Breast epithelium (tissue), 4 donors: ENCODE measurements at regions not wholly inside any gene's neighbourhood (a gene's known extent, or its start where the extent isn't known, plus 50 kb on each side); places are given as distances from the start of the nearest gene placed in this dataset.

Experiments
- DNase-seq, 2 donors: peaks; one replicate each; pipeline ENCODE4 v3.0.0-alpha.2; 2019; ENCODE audit warnings: low spot score in 2 of 2
- H3K27ac ChIP-seq, 2 donors: fragments of 200-600 bp; sonication (generic) in 1 of 2; one replicate each; pipeline ENCODE4 v1.5.1; 2016 to 2019; ENCODE audit warnings: mild to moderate bottlenecking in 1 of 2
- H3K27me3 ChIP-seq, 2 donors: fragments of 200-600 bp; sonication (generic) in 1 of 2; one replicate each; pipeline versions ENCODE4 v1.5.1 to v1.6.0; 2017 to 2019; ENCODE audit warnings: control low read depth in 1 of 2, mild to moderate bottlenecking in 1 of 2
- H3K36me3 ChIP-seq: fragments of 200-600 bp; one replicate; pipeline ENCODE4 v1.5.1; 2019
- H3K4me1 ChIP-seq, 2 donors: fragments of 200-600 bp; sonication (generic); one replicate each; pipeline ENCODE4 v1.5.1; 2016 to 2019; ENCODE audit warnings: control low read depth in 1 of 2
- H3K4me3 ChIP-seq, 3 donors: fragments of 200-600 bp; sonication (generic); 1 replicate in 2 of 3; 2 replicates in 1 of 3; pipeline ENCODE4 v1.5.1; 2016 to 2019; ENCODE audit warnings: mild to moderate bottlenecking in 3 of 3, moderate library complexity in 2 of 3
- H3K9me3 ChIP-seq, 2 donors: fragments of 200-600 bp; sonication (generic) in 1 of 2; one replicate each; pipeline ENCODE4 v1.5.1; 2016 to 2019; ENCODE audit warnings: control low read depth in 1 of 2
- POLR2A ChIP-seq: fragments of 450-650 bp; IDR thresholded peaks from one replicate; pipeline ENCODE4 v1.6.1; 2016; ENCODE audit warnings: antibody characterized with exemption, mild to moderate bottlenecking, moderate library complexity
- POLR2AphosphoS5 ChIP-seq, 3 donors: sonication (generic); formaldehyde crosslinking; IDR thresholded peaks; one replicate each; pipeline ENCODE4 v1.6.1; 2017; ENCODE audit warnings: antibody characterized with exemption in 3 of 3
- intact Hi-C: fragments of 100-400 bp; cut with DNase I; formaldehyde crosslinking; loops from one replicate; pipeline ENCODE4 v1.15.1; 2023; ENCODE audit warnings: low total_unique reads
- TF ChIP-seq, protein P1 (sequence below), 3 donors: fragments of 450-650 bp; IDR thresholded peaks; one replicate each; pipeline ENCODE4 v1.5.1; 2016 to 2017; ENCODE audit warnings: antibody characterized with exemption in 3 of 3, mild to moderate bottlenecking in 3 of 3, moderate library complexity in 3 of 3

GRCh38 chr6:139904568-139904967, 530.1 kb upstream of the CITED2 start:
- H3K4me1 ChIP-seq, result no peaks in the 10 kb centered on the region
- intact Hi-C loops, result no loop called here
- H3K27ac ChIP-seq, result no peak overlapping the region
- H3K36me3 ChIP-seq, result no peaks in the 10 kb centered on the region
- no peaks in the 10 kb centered on the region for H3K27me3 ChIP-seq
- DNase-seq, result no peak
- no peaks in the 10 kb centered on the region for H3K9me3 ChIP-seq
- H3K4me3 ChIP-seq, result no peak overlapping the region
- no peak for TF ChIP-seq POLR2AphosphoS5 (IDR thresholded peaks at IDR 0.05)
- no peak for TF ChIP-seq POLR2A
- TF ChIP-seq, protein P1, sequence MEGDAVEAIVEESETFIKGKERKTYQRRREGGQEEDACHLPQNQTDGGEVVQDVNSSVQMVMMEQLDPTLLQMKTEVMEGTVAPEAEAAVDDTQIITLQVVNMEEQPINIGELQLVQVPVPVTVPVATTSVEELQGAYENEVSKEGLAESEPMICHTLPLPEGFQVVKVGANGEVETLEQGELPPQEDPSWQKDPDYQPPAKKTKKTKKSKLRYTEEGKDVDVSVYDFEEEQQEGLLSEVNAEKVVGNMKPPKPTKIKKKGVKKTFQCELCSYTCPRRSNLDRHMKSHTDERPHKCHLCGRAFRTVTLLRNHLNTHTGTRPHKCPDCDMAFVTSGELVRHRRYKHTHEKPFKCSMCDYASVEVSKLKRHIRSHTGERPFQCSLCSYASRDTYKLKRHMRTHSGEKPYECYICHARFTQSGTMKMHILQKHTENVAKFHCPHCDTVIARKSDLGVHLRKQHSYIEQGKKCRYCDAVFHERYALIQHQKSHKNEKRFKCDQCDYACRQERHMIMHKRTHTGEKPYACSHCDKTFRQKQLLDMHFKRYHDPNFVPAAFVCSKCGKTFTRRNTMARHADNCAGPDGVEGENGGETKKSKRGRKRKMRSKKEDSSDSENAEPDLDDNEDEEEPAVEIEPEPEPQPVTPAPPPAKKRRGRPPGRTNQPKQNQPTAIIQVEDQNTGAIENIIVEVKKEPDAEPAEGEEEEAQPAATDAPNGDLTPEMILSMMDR (IDR thresholded peaks at IDR 0.05), result no peak

- Histone ChIP-seq H3K4me1 (no peaks in the 10 kb centered on the region), H3K27me3 (no peaks in the 10 kb centered on the region), H3K27ac (no peak overlapping the region), H3K4me3 (no peak overlapping the region), H3K9me3 (no peaks in the 10 kb centered on the region), H3K36me3 (no peaks in the 10 kb centered on the region)
- TF ChIP-seq, protein P1 (IDR thresholded peaks at IDR 0.05), result no peak
- TF ChIP-seq POLR2AphosphoS5 (IDR thresholded peaks at IDR 0.05) (no peak), POLR2A (no peak)
- intact Hi-C loops, result no loop called here
- no peak for DNase-seq
These were observed 529.7 kb upstream of the CITED2 start for GRCh38 chr6:139904158-139904533.

- Histone ChIP-seq H3K27me3 (no peaks in the 10 kb centered on the region), H3K9me3 (no peaks in the 10 kb centered on the region), H3K4me1 (no peaks in the 10 kb centered on the region), H3K36me3 (no peaks in the 10 kb centered on the region), H3K27ac (no peak overlapping the region), H3K4me3 (no peak overlapping the region)
- intact Hi-C loops, result no loop called here
- DNase-seq, result no peak
- TF ChIP-seq POLR2A, result no peak
- TF ChIP-seq, protein P1 (IDR thresholded peaks at IDR 0.05), result no peak
- no peak for TF ChIP-seq POLR2AphosphoS5 (IDR thresholded peaks at IDR 0.05)
These were observed 529.1 kb upstream of the CITED2 start for GRCh38 chr6:139903411-139904157.

DNA sequence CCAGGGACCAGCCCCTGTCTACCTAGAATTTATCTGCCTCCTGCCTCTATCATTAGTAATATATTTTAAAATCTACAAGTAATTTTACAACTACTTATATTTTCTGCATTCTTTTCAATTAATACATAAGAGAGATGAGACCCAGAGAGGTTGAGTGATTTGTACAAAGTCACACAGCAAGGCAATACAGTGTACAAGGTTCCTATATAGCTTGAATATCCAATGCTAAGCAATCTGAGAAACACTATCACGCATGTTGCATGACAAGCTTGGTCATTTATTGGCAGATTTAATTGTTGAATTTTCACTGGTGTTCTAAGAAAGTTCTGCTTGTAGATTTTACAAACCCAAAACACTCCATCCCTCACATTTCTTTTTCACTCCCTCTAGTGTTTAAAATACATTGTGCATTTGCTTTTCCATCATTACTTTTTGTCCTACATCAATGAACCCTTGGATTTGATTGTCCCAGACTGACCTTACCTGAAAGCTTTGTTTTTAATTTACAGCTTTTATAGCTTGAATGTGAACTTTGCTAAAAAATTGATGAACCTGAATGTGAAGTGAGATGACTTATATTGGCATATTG, 520.9 kb upstream of the CITED2 start:
- intact Hi-C loops, result no loop called here
- no peaks in the 10 kb centered on the region for H3K27me3 ChIP-seq
- no peak for TF ChIP-seq POLR2AphosphoS5 (IDR thresholded peaks at IDR 0.05)
- TF ChIP-seq POLR2A, result no peak
- TF ChIP-seq, protein P1 (IDR thresholded peaks at IDR 0.05), result no peak

GRCh38 chr6:139894271-139894670, 519.8 kb upstream of the CITED2 start:
- no peaks in the 10 kb centered on the region for H3K27me3 ChIP-seq
- H3K4me1 ChIP-seq, result no peaks in the 10 kb centered on the region
- H3K36me3 ChIP-seq, result no peaks in the 10 kb centered on the region
- no peak overlapping the region for H3K27ac ChIP-seq
- H3K9me3 ChIP-seq, result no peaks in the 10 kb centered on the region
- H3K4me3 ChIP-seq, result no peak overlapping the region
- DNase-seq, result no peak
- TF ChIP-seq, protein P1 (IDR thresholded peaks at IDR 0.05), result no peak
- intact Hi-C loops, result no loop called here

More for the DNA sequence above, 520.9 kb upstream of the CITED2 start:
- DNase-seq, result no peak
- Histone ChIP-seq H3K4me3 (no peak overlapping the region), H3K27ac (no peak overlapping the region), H3K4me1 (no peaks in the 10 kb centered on the region), H3K9me3 (no peaks in the 10 kb centered on the region), H3K36me3 (no peaks in the 10 kb centered on the region)
